HG02642 (cell line): ENCODE measurements at regions not wholly inside any gene's neighbourhood (a gene's known extent, or its start where the extent isn't known, plus 50 kb on each side); places are given as distances from the start of the nearest gene placed in this dataset.
"Not testable (repeated sequence)": the region's sequence is repeated elsewhere in the genome, so short reads cannot be mapped to it uniquely, and the experiment has no call there.

Source experiments
- ATAC-seq: cut with Tn5 transposase; IDR thresholded peaks from one replicate; pipeline ENCODE4 v1.9.1; 2021; ENCODE audit warnings: mild to moderate bottlenecking; ENCODE audit not compliant: unreplicated experiment, poor library complexity

- ATAC-seq, result no peak
Observed at GRCh38 chr2:190005513-190005912, 57.0 kb downstream of the MSTN start.

GRCh38 chr2:189999661-190000060, 62.9 kb downstream of the MSTN start:
- ATAC-seq, result no peak

GRCh38 chr2:189998665-189999064, 63.9 kb downstream of the MSTN start:
- not testable (repeated sequence) for ATAC-seq

- no peak for ATAC-seq
Observed at GRCh38 chr2:189997016-189997415, 65.5 kb downstream of the MSTN start.

- ATAC-seq, result no peak
Observed at GRCh38 chr2:189995679-189996078, 66.8 kb downstream of the MSTN start.

- ATAC-seq, result no peak
Observed at GRCh38 chr2:189982780-189983394, 79.6 kb downstream of the MSTN start.

GRCh38 chr2:189982087-189982486, 80.4 kb downstream of the MSTN start:
- ATAC-seq, result no peak

- not testable (repeated sequence) for ATAC-seq
Observed at GRCh38 chr2:189976488-189976887, 86.0 kb downstream of the MSTN start.

GRCh38 chr2:189960346-189960745, 102.2 kb downstream of the MSTN start:
- no peak for ATAC-seq

- ATAC-seq, result no peak
Observed at GRCh38 chr2:189959450-189959849, 103.1 kb downstream of the MSTN start.

- peak; percentile 58 for ATAC-seq
Observed at GRCh38 chr2:189954989-189955388, 107.5 kb downstream of the MSTN start.

GRCh38 chr2:189952536-189953109, 109.9 kb downstream of the MSTN start:
- ATAC-seq, result peak; percentile 86

GRCh38 chr2:189951791-189952535, 110.6 kb downstream of the MSTN start:
- ATAC-seq, result peak; percentile 30

- no peak for ATAC-seq
Observed at GRCh38 chr2:189943009-189943408, 119.5 kb downstream of the MSTN start.

- no peak for ATAC-seq
Observed at GRCh38 chr2:189940913-189941312, 121.6 kb downstream of the MSTN start.

- no peak for ATAC-seq
Observed at GRCh38 chr2:189937691-189938090, 124.8 kb downstream of the MSTN start.

GRCh38 chr2:189933911-189934399, 128.6 kb downstream of the MSTN start:
- no peak for ATAC-seq

- peak; percentile 94 for ATAC-seq
Observed at GRCh38 chr2:189933041-189933440, 129.5 kb downstream of the MSTN start.

GRCh38 chr2:189927823-189928222, 134.7 kb downstream of the MSTN start:
- ATAC-seq, result no peak
